ENCODE measurements at regions not wholly inside any gene's neighbourhood (a gene's known extent, or its start where the extent isn't known, plus 50 kb on each side); places are given as distances from the start of the nearest gene placed in this dataset.

DNA sequence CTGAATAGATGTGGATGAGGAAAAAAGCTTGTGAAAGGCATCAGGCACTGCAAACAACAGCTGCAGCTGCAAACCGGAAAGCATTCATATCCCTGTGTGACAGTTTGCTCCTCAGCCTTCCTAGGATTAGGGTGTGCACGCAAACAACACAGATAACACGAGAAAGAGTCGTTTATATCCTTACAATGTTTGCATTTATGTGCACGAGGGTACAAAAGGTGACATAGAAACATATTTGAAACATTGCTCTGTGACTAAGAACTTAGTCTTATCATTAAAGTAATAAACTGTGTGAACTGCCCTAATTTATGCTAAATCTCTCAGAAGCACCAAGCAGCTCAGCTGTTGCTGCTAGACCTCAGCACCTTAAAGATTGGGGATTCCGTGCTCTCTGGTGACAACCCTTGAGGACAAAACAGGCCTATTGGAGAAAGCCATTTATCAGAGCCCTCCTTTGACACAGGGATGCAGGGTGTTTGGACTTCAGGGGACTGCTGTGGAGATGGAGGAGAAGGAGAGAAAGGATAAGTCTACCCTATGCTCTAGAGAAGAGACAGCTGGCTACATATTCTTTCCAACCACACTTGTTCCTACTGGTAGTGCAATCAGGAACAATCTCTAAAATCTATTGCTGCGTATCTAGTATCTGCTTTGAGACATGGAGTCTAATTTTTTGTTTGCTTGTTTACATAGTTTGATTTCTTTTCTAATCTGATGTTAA, 176.2 kb downstream of the GNAT3 start:
- TF ChIP-seq CTCF (IDR thresholded peaks at IDR 0.05; ENCODE audit: low read length) (no peak), EZH2phosphoT487 (IDR thresholded peaks at IDR 0.05; ENCODE audit: low read length) (no peak), EZH2 (optimal IDR thresholded peaks at IDR 0.05; ENCODE audit: low read depth, low read length) (no peak)

Data from MM.1S (cell line).